ENCODE measurements at regions not wholly inside any gene's neighbourhood (a gene's known extent, or its start where the extent isn't known, plus 50 kb on each side); places are given as distances from the start of the nearest gene placed in this dataset.
A peak's percentile ranks its signal among the peaks of the same experiment; 100 is the strongest.
"Not testable (repeated sequence)": the region's sequence is repeated elsewhere in the genome, so short reads cannot be mapped to it uniquely, and the experiment has no call there.

- H3K27ac Mint-ChIP-seq, CTCF ChIA-PET, H3K27me3 Mint-ChIP-seq, H3K4me3 Mint-ChIP-seq, H3K4me1 Mint-ChIP-seq, H3K36me3 Mint-ChIP-seq, DNase-seq: not testable (repeated sequence)
- peaks cover 23% of the 10 kb centered on the region for H3K9me3 Mint-ChIP-seq
Observed at GRCh38 chr9:63912451-63912850, 1372.6 kb downstream of the FOXD4L5 start.

GRCh38 chr9:63909076-63909475 lies 1375.9 kb downstream of the FOXD4L5 start:
- H3K36me3 Mint-ChIP-seq, H3K27me3 Mint-ChIP-seq, CTCF ChIA-PET, H3K27ac Mint-ChIP-seq, DNase-seq, H3K4me3 Mint-ChIP-seq, H3K4me1 Mint-ChIP-seq: not testable (repeated sequence)
- H3K9me3 Mint-ChIP-seq = peaks cover 19% of the 10 kb centered on the region

DNA sequence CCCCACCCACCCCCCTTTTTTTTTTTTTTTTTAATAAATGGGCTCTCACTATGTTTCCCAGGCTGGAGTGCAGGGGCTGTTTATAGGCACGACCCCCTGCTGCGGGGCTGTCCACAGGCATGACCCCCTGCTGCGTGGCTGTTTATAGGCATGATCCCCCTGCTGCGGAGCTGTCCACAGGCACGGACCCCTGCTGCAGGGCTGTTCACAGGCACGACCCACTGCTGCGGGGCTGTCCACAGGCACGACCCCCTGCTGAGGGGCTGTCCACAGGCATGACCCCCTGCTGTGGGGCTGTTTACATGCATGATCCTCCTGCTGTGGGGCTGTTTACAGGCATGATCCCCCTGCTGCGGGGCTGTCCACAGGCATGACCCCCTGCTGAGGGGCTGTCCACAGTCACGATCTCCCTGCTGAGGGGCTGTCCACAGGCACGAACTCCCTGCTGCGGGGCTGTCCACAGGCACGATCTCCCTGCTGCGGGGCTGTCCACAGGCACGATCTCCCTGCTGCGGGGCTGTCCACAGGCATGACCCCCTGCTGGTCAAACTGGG lies 1385.3 kb downstream of the FOXD4L5 start:
- H3K4me1 Mint-ChIP-seq, H3K4me3 Mint-ChIP-seq, CTCF ChIA-PET, H3K27ac Mint-ChIP-seq, DNase-seq, H3K36me3 Mint-ChIP-seq, H3K27me3 Mint-ChIP-seq: not testable (repeated sequence)
- H3K9me3 Mint-ChIP-seq = peaks cover 14% of the 10 kb centered on the region

- H3K4me1 Mint-ChIP-seq, H3K4me3 Mint-ChIP-seq, H3K27ac Mint-ChIP-seq, CTCF ChIA-PET, H3K9me3 Mint-ChIP-seq, DNase-seq, H3K27me3 Mint-ChIP-seq, H3K36me3 Mint-ChIP-seq: not testable (repeated sequence)
Observed at GRCh38 chr9:63881386-63881785, 1403.6 kb downstream of the FOXD4L5 start.

GRCh38 chr9:63876380-63876779 lies 1408.6 kb downstream of the FOXD4L5 start:
- H3K9me3 Mint-ChIP-seq, H3K4me1 Mint-ChIP-seq, DNase-seq, H3K36me3 Mint-ChIP-seq, CTCF ChIA-PET, H3K27me3 Mint-ChIP-seq, H3K27ac Mint-ChIP-seq, H3K4me3 Mint-ChIP-seq: not testable (repeated sequence)

- CTCF ChIA-PET = no interaction called here
- peaks cover 8% of the 10 kb centered on the region for H3K9me3 Mint-ChIP-seq
- no peak overlapping the region for H3K27ac Mint-ChIP-seq
- no peak for DNase-seq
- H3K4me3 Mint-ChIP-seq = peak overlapping the region; percentile 35
- no peaks in the 10 kb centered on the region for H3K27me3 Mint-ChIP-seq
- no peaks in the 10 kb centered on the region for H3K36me3 Mint-ChIP-seq
- H3K4me1 Mint-ChIP-seq = no peaks in the 10 kb centered on the region
Observed at GRCh38 chr9:63859475-63860215, 1425.4 kb downstream of the FOXD4L5 start.

DNA sequence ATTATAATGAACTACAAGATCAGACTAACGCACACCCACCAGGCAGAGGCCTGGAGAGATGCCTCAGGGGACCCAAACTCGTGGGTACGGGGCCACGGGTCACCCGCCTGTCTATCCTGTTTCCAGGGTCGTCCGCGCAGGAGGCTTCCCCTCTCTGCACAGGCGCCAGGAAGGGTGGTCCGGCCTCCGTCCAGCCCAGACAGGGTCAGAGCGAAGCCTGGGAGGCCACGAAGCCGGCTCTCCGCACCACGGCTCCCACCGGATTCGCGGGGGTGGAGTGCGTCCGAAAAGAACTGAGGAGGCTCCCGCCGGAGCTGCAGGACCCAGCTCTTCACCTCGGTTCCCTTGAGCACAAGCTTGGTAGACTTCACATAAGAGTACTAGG lies 1425.9 kb downstream of the FOXD4L5 start:
- H3K4me1 Mint-ChIP-seq, H3K27me3 Mint-ChIP-seq, H3K36me3 Mint-ChIP-seq, H3K9me3 Mint-ChIP-seq, CTCF ChIA-PET, DNase-seq, H3K27ac Mint-ChIP-seq: not testable (repeated sequence)
- peak overlapping the region; percentile 35 for H3K4me3 Mint-ChIP-seq

DNA sequence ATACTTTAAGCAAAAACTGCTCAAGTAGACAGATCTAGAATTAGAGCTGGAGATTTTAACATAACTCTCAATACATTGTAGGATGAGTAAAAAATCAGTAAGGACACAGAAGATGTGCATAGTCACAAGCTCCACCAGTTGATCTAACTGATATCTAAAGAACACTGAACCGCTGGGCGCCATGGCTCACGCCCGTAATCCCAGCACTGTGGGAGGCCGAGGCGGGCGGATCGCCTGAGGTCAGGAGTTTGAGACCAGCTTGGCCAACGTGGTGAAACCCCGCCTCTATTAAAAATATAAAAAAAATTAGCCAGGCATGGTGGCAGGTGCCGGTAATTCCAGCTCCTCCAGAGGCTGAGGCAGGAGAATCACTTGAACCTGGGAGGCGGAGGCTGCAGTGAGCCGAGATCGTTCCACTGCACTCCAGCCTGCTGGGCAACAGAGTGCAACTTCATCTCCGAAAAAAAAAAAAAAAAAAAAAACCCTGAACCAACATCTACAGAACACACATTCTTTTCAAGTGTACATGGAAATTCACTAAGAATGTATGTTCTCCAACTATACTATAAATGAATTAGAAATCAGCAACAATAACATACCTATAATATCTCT lies 1431.8 kb downstream of the FOXD4L5 start:
- H3K4me3 Mint-ChIP-seq, CTCF ChIA-PET, H3K27ac Mint-ChIP-seq, DNase-seq, H3K4me1 Mint-ChIP-seq, H3K27me3 Mint-ChIP-seq, H3K36me3 Mint-ChIP-seq: not testable (repeated sequence)
- peaks cover 11% of the 10 kb centered on the region for H3K9me3 Mint-ChIP-seq

- not testable (repeated sequence) for H3K4me3 Mint-ChIP-seq
Observed at GRCh38 chr9:63824804-63825203, 1460.2 kb downstream of the FOXD4L5 start.

GRCh38 chr9:63823375-63824201 lies 1461.4 kb downstream of the FOXD4L5 start:
- DNase-seq, H3K27ac Mint-ChIP-seq, H3K36me3 Mint-ChIP-seq, H3K4me1 Mint-ChIP-seq, H3K27me3 Mint-ChIP-seq, H3K4me3 Mint-ChIP-seq, CTCF ChIA-PET: not testable (repeated sequence)
- peaks cover 12% of the 10 kb centered on the region for H3K9me3 Mint-ChIP-seq

More at GRCh38 chr9:63824804-63825203, 1460.2 kb downstream of the FOXD4L5 start:
- H3K27me3 Mint-ChIP-seq, H3K27ac Mint-ChIP-seq, H3K4me1 Mint-ChIP-seq, DNase-seq, H3K36me3 Mint-ChIP-seq, CTCF ChIA-PET: not testable (repeated sequence)
- peaks cover 13% of the 10 kb centered on the region for H3K9me3 Mint-ChIP-seq

DNA sequence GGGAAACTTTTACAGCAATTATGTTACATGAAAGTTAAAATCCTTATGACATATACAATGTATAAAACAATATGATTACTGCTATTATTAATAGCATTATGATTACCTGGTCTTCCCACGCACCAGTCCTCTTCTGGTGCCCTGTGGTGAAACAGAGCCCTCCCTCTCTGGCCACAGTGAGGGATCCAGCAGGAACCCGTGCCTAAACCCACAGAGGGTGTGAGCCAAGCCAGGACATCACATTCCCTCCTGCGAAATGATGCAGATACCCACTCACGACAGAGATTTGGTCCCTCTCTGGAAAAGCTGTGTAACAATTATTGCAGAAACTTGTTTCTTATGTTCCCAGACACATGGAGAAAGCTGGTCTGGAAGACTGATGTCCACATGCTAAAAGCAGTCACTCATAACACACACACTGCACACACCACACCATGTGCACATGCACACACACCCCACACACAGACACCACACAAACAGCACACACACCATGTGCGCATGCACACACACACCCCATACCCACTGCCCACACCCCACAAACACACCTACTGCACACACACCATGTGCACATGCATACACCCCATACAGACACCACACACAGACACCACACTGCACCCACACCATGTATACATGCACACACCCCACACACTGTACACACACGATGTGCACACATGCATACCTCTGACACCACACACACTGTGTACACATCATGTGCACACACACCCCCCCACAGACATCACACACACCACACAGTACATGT lies 1462.2 kb downstream of the FOXD4L5 start:
- H3K27me3 Mint-ChIP-seq, H3K4me1 Mint-ChIP-seq, H3K27ac Mint-ChIP-seq, DNase-seq, H3K4me3 Mint-ChIP-seq, H3K36me3 Mint-ChIP-seq, CTCF ChIA-PET: not testable (repeated sequence)
- peaks cover 14% of the 10 kb centered on the region for H3K9me3 Mint-ChIP-seq

- H3K4me3 Mint-ChIP-seq, H3K27ac Mint-ChIP-seq, DNase-seq, H3K36me3 Mint-ChIP-seq, CTCF ChIA-PET: not testable (repeated sequence)
- peaks cover 17% of the 10 kb centered on the region for H3K4me1 Mint-ChIP-seq
- H3K9me3 Mint-ChIP-seq = peaks cover 23% of the 10 kb centered on the region
- H3K27me3 Mint-ChIP-seq = peaks cover 24% of the 10 kb centered on the region
Observed at GRCh38 chr9:63821293-63821692, 1463.7 kb downstream of the FOXD4L5 start.

GRCh38 chr9:63820882-63821281 lies 1464.1 kb downstream of the FOXD4L5 start:
- H3K4me3 Mint-ChIP-seq, H3K36me3 Mint-ChIP-seq, CTCF ChIA-PET, H3K27ac Mint-ChIP-seq, DNase-seq: not testable (repeated sequence)
- H3K27me3 Mint-ChIP-seq = peaks cover 25% of the 10 kb centered on the region
- peaks cover 27% of the 10 kb centered on the region for H3K9me3 Mint-ChIP-seq
- peaks cover 17% of the 10 kb centered on the region for H3K4me1 Mint-ChIP-seq

GRCh38 chr9:63820383-63820782 lies 1464.6 kb downstream of the FOXD4L5 start:
- Mint-ChIP-seq H3K9me3 (peaks cover 32% of the 10 kb centered on the region), H3K27me3 (peaks cover 28% of the 10 kb centered on the region), H3K4me1 (peaks cover 17% of the 10 kb centered on the region)
- H3K27ac Mint-ChIP-seq, H3K36me3 Mint-ChIP-seq, H3K4me3 Mint-ChIP-seq, DNase-seq, CTCF ChIA-PET: not testable (repeated sequence)
